ENCODE measurements at regions not wholly inside any gene's neighbourhood (a gene's known extent, or its start where the extent isn't known, plus 50 kb on each side); places are given as distances from the start of the nearest gene placed in this dataset.
"Not testable (repeated sequence)": the region's sequence is repeated elsewhere in the genome, so short reads cannot be mapped to it uniquely, and the experiment has no call there.

DNA sequence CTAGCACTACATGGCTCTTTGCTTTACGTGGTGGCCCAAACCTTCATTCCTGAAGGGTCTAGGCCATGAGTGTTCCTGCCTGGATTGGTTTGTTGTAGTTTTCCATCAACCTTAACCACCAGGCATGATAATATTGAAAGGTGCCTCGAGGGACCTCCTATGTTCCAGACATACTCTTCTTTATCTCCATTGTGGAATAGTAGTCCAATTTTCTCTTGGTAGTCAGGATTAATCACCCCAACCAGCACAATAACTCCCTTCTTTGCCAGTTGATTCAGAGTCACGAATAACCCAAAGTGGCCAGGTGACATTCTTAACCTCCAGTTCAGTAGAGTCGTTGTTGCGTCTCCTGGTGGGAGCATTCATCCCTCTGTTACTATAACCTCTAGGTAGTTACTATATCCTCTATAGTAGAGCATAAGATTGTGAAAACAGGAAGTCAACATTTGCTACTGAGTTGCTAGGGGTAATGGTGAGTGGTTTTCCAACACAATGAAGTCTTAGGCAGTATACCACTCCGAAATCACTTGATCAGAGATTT lies 88.1 kb upstream of the FAM240B start:
- DNase-seq; intact Hi-C loops (cut with DNase I): not testable (repeated sequence)

DNA sequence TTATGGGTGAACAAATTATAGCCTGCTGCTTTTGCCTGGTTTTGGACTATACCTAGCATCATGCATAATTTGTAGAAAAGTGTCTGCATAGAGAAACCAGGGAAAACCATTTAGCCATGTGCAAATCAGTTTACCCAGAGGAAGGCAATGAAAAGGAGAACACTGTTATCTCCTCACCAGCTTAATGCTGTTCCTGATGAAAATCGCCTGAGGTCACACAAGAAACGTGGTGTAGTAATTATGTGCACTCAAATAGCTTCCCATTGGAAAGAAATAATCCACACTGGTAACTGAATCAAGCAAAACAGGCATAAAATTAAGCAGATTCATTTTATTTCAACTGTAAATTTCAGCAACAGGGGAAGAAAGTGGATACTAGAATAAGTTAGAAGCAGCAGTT lies 51.7 kb upstream of the FAM240B start:
- intact Hi-C loops (cut with DNase I): no loop called here

More for the DNA sequence above, 51.7 kb upstream of the FAM240B start:
- no peak for DNase-seq

All from posterior cingulate gyrus (tissue), 11 donors.